NCI-H2227 (cell line): ENCODE measurements at regions not wholly inside any gene's neighbourhood (a gene's known extent, or its start where the extent isn't known, plus 50 kb on each side); places are given as distances from the start of the nearest gene placed in this dataset.

Experiments
- DNase-seq: peaks from one replicate; lab custom pipeline; 2025; ENCODE audit not compliant: unreplicated experiment; lab: John Stamatoyannopoulos, UW

DNA sequence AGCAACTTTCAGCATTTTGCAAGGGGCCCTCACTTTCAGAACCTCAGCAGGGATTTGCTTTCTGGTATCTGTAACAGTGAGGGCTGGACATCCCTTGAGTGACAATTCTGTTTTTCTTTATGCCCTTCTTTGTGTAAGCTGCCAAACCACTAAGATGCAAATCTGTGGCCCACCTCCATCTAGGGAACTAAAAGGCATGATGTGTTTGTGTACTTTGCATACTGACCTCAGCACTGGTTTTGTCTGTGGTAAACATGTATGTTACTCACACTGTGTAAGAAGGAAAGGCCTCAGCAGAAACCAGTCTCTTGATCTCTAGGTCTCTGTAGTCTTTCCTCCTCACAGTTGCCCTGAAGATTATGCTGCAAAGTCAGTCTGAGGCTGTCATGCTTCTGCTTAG lies 396.6 kb upstream of the DYNLRB2 start:
- no peak for DNase-seq

DNA sequence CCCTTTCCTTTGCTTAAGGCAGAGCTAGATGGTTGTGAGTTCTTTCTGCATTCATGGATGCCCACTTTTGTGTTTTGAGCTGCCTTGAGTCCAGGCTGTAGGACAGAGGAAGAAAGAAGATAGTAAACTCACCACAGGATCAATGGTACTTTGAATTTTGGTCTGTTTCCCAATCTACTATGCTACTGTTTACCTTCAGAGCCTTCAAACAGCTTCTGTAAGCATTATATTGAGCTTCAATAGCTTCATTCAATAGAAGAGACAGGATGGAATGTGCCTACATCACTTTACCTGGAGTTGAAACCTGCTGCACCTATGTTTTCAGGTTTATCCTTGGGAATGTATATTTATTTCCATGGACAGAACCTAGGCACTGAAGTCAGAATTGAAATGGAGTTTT lies 397.9 kb upstream of the DYNLRB2 start:
- DNase-seq: no peak

DNA sequence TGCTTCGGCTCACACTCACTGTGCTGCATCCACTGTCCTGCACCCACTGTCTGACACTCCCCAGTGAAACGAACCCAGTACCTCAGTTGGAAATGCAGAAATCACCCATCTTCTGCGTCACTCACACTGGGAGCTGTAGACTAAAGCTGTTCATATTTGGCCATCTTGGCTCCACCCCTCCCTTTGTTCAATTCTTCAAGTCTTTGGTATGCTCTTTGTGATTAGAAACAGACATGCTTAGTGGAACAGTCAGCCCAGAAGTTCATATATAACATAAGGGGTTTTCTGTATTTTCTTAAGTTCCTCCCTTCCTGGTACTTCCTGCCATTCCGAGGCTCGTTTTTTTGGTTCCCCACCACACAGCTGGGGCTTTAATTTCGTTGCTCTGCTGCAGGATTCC lies 398.5 kb upstream of the DYNLRB2 start:
- DNase-seq: no peak

DNA sequence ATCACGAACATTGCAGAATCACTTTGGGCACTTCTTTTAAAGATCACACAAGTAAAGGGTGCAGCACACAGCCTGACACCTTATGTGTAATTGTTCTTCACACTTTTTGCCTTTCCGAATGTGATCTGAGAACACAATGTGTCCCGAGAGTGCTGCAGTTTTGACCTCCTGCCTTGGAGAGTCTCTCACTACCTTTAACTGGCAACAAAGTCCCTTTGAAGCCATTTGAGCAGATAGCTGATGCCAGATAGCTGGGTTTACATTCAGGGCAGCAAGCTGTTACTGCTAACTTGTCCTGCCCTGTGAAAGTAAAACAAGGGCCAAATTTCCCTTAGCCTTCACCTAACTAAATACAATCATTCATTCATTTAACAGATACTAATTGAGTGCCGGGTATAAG lies 411.0 kb upstream of the DYNLRB2 start:
- DNase-seq: no peak

DNA sequence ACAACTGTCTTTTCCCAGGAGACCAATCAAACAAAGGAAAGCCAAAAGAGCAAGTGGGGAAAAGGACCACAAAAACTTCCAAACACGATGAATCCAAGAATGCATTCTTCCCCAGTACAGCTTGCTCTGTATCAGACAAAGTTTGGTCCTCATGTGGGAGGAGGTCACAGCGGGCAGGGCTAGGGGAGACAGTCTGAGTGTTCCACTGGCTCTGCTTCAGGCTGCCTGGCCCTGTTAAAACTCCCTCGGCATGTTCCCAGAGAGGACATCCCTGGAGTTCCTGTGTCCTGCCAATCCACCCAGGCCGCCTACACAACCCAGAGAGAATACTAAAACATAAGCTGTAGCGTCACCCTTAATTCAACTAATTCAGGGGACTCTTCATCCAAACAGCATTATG lies 415.1 kb upstream of the DYNLRB2 start:
- DNase-seq: no peak

DNA sequence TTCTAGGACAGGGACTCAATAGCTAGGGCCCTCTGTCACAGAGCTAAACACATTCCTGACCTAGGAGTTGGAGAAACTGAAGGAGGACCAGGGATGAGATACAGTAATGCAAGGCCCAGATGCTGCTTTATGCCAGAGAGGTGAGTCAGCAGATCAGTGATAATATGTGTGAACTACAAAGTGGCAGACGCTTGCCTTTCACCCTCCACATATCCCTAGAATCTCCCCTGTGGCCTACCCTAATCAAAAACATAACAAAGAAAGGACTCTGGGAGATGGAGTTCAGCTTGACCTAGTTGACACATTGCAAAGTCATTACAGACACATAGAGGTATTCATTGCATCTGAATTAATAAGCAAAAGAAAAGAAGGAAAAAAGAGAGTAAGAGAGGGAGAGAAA lies 417.6 kb upstream of the DYNLRB2 start:
- no peak for DNase-seq

DNA sequence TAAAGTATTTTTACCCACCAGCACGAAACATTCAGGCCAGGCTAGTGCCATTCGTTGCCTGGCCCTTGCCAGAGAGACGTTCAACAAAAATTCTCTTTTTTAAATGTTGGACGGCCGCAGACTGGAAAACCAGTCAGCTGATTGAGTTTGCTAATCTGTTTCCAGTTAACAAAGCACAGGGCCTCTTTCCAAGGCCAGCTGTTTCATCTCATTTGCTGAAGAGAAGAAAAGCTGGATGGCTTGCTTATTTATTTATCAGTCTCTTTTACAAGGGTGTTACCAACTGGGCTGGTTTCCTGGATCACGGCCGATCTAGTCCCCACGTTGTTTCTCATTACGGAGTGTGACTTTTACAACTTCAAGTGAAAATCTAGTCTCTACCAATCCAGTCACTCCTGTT lies 418.7 kb upstream of the DYNLRB2 start:
- DNase-seq: no peak

DNA sequence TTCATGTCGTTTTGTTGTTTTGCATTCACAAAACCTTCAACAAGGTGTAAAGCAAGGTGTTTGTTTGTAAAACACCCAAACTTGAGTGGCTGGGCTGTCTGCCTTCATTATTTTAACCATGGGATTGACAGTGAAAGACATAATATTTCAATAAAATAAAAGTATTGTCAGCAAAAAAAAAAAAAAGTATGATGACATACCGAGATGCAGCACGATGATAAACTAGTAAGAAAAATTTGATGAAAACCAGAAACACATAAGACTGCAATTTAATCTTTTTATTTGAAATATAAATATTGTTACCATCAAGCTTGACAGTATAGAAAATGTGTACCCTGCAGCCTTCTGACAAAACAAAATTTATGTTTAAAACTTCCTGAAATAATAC lies 419.3 kb upstream of the DYNLRB2 start:
- DNase-seq: no peak

DNA sequence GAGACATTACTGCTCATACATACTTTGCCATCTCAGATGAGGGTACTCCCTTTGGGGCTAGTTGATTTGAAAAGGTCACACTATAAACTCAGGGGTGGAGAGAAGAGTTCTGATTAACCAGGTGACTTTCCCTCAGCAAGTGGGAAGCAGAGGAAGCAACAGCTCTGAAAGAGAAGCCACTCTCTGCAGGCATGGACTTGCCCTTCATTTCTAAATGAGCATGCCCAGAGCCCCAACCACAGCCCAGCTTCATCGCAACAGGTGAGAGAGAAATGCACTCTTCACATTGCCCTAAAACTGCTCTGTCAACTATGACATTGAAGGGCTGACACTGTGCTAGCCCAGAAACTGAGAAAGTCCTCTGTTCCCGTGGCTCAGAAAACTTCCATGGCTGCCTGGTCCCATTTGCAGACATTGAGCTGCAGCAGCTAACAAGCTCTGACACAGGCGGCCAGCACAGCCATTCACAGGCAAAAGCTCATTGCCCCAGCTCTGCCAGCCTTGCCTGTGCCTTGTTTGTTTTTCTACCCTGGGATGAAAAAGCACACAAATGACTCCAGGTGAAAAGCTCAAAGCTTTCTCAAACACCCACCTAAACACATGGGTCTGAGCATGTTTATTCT lies 419.8 kb upstream of the DYNLRB2 start:
- no peak for DNase-seq

DNA sequence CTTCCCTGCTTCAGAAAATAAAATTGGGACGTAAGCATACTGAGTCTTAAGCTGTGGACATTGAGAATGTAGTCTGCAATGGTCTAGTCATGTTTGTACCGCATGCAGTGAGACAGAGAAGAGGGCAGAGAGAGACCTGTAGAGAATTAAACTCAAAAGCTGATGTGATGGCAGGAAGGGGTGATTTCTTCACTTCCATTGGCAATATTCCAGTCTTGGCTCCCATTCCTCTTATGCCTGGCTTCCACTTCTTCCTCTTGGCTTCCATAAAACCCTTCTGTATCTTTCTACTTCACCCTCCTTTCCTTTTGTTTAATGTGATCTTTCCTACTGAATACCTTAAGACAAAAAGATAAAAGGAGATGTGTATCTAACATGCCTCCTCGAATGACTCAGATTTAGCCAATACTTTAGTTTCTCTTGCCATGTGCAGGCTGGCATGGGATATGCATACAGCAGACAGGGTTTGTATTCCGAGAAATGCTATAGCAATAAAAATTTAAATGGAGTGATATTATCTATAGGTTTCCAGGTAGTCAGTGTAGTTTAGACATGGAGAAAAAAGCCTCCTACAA lies 423.1 kb upstream of the DYNLRB2 start:
- DNase-seq: no peak

DNA sequence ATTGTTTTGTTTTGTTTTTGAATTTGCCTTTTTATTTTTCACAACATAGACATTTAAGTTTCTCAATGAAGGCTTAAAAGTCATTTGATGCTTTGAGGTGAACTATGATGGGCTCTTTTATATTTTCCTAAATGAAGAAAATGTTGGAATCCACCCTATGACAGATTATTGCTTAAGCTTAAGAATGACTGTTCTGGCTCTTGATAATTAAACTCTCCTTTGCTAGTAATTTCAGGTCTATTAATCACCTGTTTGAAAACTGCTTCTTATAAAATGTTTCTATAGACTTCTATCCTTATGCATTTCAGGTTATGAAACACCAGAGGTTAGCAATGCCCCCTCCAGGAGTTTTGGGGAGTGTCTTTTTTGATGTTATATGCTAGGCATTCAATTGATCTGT lies 424.1 kb upstream of the DYNLRB2 start:
- no peak for DNase-seq

DNA sequence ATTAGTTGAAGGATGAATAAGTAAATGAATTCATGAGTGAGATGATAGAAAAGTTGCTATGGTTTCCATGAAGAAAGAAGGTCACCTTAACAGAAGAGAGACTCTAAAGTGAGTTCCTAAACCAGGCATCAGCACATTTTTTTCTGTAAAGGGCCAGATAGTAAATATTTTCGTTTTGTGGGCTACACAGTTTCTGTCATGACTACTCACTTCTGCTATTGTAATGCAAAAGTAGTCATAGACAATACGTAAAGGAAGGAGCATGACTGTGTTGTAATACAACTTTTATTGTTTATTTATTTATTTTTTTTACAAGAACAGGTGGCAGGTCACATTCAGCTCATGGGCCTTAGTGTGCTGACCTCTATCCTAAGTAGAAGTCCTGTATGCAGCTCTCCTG lies 426.1 kb upstream of the DYNLRB2 start:
- DNase-seq: no peak

DNA sequence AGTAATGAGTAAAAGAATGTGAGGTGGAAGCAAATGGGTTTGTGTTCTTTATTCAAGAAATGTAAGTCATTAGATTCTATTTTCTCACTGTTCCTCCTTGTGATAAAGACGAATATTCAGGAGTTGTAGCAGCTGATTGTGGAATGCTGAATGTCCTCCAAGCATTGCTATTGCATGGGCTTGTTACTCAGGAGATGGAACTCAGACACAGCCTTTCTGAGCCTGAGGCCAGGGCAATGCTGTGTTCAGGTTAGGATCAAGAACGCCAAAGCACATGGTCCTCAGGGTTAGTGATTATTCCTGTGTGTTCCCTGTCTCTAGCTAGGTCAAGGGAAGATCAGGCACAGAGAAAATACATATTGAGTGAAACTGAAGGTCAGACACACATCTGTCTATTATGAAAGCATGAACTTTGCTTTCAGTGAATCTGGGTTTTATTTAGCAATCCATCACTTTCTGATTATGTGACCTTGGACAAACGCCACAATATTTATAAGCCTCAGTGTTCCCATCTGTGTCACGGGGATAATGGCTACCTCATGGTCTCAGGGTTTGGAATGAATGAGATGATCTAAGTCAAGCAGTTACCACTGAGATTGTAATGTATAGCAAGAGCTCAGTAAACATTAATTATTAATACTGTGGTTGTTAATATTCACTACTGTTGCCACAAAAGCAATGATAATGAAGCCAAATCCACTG lies 426.8 kb upstream of the DYNLRB2 start:
- DNase-seq: no peak

DNA sequence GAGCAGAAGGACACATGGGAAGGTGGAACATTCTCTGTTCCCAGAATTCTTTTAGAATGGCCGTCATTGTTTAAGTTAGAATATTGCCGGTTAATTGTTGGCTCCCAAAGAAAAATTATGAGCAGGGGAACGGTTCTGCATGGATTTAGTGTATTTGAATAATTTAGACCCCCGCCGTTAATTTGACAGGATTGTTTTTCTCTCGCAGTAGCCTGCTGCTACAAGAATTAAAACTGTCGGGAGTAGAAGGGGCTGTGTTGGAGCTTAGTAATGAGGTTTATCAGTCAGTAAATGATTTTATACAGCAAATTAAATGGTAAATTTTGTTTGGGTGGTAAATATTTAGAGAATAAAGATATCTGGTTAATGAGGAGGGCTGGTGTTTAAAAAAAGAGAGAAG lies 431.2 kb upstream of the DYNLRB2 start:
- no peak for DNase-seq

DNA sequence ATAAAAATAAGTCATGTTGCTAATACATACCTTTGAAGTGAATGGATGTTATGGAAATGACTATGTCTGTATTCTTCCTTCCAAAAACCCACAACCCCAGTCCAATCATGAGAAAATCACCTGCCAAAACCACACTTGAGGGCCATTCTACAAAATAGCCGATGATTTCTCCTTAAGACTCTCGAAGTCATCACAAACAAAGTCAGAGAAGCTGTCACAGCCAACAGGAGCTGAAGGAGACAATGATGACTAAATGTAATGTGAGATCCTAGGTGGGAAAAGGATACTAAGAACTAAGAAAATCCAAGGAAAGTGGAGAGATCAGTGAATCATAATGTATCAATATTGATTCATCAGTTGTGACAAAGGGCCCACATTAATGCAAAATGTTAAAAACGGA lies 432.9 kb upstream of the DYNLRB2 start:
- DNase-seq: no peak

DNA sequence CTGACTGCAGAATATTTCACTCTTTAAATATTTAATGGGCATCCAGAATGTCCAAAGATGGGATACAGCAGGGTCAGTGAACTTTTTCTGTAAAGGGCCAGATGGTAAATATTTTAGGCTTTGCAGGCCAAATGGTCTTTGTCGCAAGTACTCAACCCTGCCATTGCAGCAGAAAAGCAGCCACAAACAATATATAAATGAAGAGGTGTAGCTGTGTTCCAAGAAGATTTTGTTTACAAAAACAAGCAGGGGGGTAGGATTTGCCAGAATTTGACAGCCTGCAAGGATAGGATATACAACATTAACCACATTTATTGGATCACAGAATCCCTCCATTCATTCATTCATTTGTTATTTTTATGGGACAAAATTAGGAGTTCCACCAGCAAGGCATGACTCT lies 435.0 kb upstream of the DYNLRB2 start:
- no peak for DNase-seq

DNA sequence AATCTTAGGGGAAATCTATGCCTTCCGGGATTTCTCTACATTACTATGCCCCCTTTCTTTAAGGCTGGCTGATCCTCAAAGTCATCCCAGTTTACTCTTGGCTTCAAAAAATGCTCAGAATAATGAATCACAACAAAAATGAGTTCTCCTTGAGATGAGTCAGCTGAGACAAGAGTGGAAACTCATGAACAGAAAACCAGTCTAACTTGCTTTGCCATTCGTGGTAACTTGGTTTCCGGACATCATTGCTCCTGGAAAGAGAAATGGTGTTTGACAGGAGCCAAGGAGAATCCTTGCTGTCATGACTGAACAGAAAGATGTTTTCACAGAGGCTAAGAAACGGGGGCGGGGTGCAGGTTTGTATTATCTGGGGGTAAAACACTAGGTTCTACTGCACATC lies 435.6 kb upstream of the DYNLRB2 start:
- no peak for DNase-seq

DNA sequence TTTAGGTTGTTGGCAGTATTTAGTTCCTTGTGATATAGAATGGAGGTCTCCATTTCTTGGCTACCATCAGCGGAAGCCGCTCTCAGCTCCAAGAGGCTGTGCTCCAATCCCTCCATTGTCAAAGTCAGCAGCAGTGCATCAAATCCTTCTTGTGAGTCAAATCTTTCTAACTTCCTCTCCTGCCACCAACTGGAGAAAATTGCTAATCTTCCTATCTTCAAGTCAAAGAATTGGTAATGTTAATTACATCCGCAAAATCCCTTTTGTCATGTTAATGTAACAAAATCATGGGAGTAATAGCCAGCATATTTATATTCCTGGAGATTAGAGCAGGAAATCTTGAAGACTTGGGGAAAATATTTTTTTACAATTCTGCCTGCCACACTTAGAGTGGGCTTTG lies 436.4 kb upstream of the DYNLRB2 start:
- no peak for DNase-seq

DNA sequence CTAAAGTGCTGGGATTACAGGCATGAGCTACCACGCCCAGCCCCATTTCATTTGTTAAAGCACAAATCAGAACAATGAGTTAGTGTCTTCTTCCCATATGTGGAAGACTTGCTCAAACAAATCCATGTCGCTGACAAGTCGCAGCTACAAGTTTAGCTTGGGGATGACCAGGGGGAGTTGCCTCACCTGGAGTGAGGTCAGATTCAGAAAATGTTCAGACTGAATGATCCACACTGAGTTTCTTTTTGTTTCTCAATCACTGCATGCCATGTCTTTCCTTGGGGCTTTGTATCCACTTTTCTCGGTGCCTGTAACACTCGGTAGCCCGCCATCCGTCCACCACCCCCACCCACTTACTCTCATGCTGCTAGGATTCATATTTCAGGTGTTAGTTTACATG lies 437.3 kb upstream of the DYNLRB2 start:
- no peak for DNase-seq

DNA sequence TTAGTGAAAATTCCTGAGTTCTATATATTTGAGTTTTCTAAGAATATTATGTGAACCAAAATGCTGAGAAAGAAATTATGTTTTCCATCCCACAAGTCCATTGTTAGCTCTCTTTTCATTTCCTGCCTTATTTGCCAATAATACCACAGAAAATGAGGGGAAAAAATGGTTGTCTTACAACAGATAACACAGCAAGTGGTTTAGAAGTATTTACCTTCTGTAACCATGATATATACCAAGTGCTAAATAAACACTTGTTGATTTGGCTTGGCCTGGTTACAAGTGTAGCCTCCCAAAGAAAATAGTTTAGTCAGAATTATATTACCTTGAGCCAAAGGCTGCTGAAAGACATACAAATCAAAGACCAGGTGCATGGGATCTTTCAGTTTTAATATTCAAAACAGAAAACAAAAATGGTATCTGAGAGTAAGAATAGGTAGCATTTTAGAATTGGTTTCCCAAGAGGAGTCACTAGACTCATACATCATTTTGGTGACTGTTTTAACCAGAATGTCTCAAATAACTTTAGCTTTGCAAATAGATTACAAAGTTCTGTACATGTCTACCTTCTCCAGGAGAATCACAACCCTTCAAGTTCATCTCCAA lies 439.8 kb upstream of the DYNLRB2 start:
- no peak for DNase-seq

DNA sequence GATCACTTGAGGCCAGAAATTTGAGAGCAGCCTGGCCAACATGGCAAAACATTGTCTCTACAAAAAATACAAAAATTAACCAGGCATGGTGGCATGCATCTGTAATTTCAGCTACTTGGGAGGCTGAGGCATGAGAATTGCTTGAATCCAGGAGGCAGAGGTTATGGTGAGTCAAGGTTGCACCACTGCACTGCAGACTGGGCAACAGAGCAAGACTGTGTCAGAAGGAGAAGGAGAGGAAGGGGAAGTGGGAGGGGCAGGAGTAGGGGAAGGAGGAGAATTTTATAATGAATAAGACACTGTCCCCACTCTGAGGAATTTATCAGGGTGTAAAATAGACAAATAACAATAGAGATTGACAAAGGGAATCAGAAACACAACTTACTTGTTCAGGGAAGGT lies 440.6 kb upstream of the DYNLRB2 start:
- no peak for DNase-seq

DNA sequence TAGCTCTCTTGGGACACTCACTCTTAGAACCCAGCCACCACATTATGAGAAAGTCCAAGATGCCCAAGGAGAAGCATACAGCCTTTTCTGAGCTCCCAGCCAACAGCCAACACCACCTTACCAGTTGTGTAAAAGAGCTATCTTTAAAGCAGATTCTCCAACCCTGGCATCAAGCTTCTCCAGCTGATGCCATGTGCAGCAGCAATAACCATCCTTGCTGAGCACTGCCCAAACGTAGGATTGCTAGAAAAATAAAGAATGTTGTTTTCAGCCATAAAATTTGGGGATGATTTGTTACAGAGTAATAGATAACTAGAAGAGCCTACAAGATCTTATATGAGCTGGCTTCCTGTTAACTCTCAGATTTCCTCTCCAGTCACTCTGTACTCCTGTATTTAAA lies 443.7 kb upstream of the DYNLRB2 start:
- DNase-seq: no peak
